ENCODE measurements at regions not wholly inside any gene's neighbourhood (a gene's known extent, or its start where the extent isn't known, plus 50 kb on each side); places are given as distances from the start of the nearest gene placed in this dataset.
"Not testable (repeated sequence)": the region's sequence is repeated elsewhere in the genome, so short reads cannot be mapped to it uniquely, and the experiment has no call there.

DNA sequence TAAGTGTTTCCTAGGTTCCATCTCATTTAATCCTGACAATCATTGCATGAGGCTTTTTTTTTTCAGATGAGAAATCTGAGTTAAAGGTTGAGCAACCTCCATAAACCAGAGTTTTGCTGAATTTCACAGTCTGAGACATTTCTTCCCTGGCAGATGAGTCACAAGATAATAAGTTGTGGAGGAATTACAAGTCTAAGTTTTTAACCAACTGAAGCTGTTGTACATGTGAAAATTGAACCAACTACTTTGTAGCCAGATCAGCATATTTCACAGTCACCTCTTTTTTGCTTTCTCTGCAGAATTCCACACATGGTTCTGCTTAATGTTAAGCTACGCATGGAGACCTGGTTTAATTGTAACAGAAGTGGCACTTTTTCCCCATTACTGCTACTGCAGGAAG lies 765.6 kb downstream of the CDH11 start:
- DNase-seq (ENCODE audit: low read depth) = peak; percentile 85

- no peak for DNase-seq (ENCODE audit: low read depth)
Measured at GRCh38 chr16:64352246-64352645, 769.6 kb downstream of the CDH11 start.

DNA sequence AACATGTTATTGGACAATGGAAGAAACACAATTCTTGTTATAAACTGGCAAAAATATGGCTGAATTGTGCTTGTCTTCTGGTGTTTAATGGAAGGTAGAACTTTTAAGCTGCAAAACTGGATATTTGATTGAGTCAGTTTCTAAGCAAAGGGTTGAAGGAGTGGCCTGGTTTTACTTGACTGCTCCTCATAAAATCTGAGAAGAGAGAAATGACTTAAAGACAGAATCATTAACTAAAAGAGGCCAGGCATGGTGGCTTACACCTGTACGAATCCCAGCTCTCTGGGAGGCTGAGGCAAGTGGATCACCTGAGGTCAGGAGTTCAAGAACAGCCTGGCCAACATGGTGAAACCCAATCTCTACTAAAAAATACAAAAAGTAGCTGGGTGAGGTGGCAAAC lies 770.7 kb downstream of the CDH11 start:
- no peak for DNase-seq (ENCODE audit: low read depth)

GRCh38 chr16:64346080-64346479 lies 775.8 kb downstream of the CDH11 start:
- DNase-seq (ENCODE audit: low read depth) = no peak

GRCh38 chr16:64345142-64345541 lies 776.7 kb downstream of the CDH11 start:
- DNase-seq (ENCODE audit: low read depth) = no peak

DNA sequence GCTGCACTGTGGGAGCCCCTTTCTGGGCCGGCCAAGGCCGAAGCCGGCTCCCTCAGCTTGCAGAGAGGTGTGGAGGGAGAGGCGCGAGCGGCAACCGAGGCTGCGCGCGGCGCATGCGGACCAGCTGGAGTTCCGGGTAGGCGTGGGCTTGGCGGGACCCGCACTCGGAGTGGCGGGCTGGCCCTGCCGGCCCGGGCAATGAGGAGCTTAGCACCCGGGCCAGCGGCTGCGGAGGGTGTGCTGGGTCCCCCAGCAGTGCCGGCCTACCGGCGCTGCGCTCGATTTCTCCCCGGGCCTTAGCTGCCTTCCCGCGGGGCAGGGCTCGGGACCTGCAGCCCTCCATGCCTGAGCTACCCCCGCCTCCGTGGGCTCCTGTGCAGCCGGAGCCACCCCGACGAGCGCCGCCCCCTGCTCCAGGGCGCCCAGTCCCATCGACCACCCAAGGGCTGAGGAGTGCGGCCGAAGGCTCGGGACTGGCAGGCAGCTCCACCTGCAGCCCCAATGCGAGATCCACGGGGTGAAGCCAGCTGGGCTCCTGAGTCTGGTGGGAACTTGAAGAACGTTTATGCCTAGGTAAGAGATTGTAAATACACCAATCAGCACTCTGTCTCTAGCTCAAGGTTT lies 777.9 kb downstream of the CDH11 start:
- DNase-seq (ENCODE audit: low read depth) = not testable (repeated sequence)

DNA sequence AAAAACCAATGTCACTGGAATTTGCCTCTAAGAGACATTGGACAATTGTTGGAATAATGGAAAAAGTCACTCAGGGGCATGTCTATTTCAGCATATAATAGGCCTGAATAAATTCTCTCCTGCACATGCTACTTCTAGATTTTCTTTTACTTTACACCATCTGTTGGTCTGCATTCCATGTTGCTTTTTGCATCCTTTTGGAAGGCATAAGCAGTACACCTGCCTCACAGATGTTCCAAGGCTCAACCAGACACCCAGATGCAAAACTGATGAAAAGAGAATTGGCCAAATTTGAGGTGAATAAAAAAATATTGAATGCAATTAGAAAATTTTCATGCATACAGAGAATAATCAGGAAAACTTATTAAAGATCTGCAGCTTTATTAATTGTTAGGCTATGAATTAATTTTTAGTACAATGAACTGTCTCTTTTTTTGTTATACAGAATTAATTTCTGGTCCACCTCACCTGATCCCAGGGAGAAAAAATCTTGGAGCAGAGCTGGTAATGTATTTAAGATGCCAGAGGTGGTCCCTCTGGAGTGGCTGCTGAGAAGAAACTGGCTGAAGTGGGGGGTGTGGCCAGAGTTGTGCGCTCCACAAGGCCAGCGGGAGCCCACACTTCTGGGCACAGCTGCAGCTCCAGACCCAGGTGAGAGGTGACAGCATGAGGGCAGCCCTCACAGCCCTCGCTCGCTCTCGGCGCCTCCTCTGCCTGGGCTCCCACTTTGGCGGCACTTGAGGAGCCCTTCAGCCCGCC lies 778.6 kb downstream of the CDH11 start:
- DNase-seq (ENCODE audit: low read depth) = no peak

DNA sequence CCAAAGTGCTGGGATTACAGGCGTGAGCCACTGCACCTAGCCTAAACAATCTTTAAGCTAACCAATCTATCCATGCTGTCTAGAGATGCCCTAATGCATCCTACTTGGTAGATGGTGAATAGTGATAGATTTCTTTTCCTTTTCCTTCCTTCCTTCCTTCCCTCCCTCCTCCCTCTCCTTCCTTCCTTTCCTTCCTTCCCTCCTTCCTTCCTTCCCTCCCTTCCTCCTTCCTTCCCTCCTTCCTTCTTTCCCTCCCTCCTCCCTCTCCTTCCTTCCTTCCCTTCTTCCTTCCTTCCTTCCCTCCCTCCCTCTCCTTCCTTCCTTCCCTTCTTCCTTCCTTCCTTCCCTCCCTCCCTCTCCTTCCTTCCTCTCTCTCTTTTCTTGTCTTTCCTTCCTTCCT lies 780.5 kb downstream of the CDH11 start:
- DNase-seq (ENCODE audit: low read depth) = not testable (repeated sequence)

GRCh38 chr16:64339052-64339770 lies 782.7 kb downstream of the CDH11 start:
- peak; percentile 5 for DNase-seq (ENCODE audit: low read depth)

DNA sequence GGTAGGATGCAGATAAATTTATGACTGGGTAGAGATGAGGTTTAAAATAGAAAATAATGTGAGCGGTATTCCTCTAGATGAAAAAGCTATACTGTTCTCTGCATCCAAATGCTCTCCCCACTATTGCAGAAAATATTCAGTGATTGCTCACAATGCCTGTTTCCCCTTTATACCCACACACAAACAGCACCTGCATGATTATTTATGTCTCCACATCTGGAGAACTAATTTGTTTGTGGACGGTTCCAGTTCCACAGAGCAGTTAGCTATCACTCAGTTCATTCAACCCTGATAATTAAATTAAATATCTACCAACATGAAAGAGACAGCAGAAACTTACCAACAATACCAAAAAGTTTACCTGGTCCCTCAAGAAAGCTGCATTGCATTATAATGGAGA lies 800.0 kb downstream of the CDH11 start:
- DNase-seq (ENCODE audit: low read depth) = no peak

DNA sequence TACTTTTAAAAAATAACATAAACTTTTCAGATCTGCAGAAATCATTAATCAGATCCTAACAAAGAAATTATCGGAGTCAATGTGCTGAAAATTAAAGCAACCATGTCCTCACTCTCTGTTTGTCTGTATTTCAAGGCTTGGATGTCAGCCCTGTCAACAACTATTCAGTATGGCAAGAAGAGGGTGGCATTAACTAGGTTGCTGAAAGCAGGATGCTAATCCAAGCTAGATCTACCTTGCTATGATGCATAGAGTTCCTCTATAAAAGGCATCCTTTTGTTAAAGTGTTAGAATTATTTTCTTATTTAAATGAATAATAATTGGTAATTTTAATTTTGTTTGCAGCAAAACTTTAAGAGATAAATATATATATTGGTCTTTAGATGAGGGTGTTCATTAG lies 800.8 kb downstream of the CDH11 start:
- DNase-seq (ENCODE audit: low read depth) = no peak

DNA sequence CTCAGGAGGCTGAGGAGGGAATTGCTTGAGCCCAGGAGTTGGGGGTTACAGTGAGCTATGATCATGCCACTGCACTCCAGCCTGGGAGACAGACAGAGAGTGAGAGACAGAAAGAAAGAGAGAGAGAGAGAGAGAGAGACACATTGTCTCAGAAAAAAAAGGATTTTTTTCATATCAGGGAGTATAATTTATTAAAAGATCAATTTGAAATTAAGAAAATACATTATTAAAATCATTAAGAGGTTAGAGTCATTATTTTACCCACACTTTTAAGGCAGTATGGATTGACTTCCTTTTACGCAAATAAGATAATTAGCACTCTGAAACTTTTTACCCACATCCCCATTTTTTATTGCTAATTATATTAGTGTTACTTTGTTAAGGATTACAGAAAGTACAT lies 804.3 kb downstream of the CDH11 start:
- no peak for DNase-seq (ENCODE audit: low read depth)

- no peak for DNase-seq (ENCODE audit: low read depth)
Measured at GRCh38 chr16:64313726-64314125, 808.1 kb downstream of the CDH11 start.

GRCh38 chr16:64312980-64313379 lies 808.9 kb downstream of the CDH11 start:
- no peak for DNase-seq (ENCODE audit: low read depth)

GRCh38 chr16:64312292-64312691 lies 809.6 kb downstream of the CDH11 start:
- DNase-seq (ENCODE audit: low read depth) = no peak

DNA sequence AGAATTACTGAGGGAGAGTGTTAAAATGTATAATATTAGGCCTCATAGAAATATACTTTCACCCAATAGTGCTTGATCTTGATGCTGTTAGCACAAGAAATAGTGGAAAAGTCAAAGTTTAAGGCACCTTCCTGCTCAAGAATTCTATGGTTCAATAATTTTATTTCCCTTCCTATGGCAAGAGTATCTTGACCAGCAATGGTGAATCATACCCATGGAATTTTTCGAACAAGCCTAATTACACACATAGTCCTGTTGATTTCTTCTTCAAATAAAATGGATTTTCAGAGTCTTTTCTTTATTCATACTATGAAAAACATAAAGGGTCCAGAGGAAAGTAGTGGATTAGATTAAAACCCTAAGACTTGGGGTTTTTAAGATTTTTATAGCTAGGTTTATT lies 810.6 kb downstream of the CDH11 start:
- DNase-seq (ENCODE audit: low read depth) = peak; percentile 8

DNA sequence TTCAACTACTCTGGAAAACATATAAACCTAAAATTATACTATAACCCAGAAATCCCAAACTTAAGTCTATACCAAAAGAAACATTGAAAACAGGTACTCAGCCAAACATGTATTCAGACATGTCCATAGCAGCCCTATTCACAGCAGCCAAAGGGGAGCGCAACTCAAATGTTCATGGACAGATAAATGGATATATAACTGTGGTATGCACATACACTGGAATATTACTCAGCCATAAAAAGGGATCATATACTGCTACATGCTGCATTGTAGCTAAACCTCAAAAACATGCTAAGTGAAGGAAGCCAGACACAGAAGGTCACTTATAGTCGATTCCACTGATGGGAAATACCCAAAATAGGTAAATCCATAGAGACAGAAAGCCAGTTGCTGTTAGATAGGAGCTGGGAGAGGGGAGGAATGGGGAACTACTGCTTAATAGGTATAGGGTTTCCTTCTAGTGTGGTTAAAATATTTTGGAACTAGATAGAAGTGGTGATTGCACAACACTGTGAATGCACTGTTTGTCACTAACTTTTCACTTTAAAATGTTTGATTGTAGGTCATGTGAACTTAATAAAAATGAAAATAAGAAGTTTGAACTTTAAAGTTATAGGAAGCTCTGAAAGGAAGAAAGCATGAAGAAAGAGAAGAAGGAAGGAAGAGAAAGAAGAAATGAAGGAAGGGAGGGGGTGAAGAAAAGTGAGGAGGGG lies 812.3 kb downstream of the CDH11 start:
- DNase-seq (ENCODE audit: low read depth) = no peak

- no peak for DNase-seq (ENCODE audit: low read depth)
Measured at GRCh38 chr16:64308721-64309120, 813.1 kb downstream of the CDH11 start.

DNA sequence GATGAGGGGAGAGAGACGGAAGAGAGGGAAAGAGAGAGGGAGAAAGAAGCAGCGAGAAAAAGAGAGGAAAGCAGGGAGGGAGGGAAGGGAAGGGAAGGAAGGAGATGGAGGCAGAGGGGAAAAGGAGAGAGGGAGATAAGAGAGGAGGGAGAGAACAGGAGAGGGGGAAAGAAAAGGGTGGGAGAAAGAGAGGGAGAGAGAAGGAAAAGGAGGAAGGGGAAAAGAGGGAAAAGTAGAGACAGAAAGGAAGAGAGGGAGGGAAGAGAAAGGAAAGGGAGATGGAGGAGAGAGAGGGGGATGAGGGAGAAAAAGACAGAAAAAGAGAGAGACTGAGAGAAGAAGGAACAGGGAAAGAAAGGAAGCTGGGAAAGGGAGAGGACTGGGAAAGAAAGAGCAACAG lies 814.4 kb downstream of the CDH11 start:
- DNase-seq (ENCODE audit: low read depth) = no peak

DNA sequence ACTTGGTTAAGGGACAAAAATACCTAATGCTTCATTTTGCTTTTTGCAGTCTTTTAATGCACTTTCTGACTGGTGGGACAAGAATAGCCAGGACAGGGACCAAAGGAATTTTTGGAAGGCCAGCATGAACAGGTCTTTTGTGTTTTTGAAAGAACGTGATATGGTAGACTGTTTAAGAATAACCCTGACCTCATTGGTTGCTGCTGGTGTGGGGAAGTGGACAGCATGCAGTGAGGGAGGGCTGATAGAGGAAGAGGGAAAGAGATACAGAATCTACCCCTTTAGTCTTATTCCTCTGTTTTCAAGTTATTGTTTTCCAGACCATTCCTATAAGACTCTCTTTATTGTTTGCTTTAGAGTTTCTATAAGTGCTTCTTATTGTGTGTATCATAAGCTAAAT lies 816.2 kb downstream of the CDH11 start:
- DNase-seq (ENCODE audit: low read depth) = no peak

GRCh38 chr16:64304951-64305350 lies 816.9 kb downstream of the CDH11 start:
- DNase-seq (ENCODE audit: low read depth) = no peak

DNA sequence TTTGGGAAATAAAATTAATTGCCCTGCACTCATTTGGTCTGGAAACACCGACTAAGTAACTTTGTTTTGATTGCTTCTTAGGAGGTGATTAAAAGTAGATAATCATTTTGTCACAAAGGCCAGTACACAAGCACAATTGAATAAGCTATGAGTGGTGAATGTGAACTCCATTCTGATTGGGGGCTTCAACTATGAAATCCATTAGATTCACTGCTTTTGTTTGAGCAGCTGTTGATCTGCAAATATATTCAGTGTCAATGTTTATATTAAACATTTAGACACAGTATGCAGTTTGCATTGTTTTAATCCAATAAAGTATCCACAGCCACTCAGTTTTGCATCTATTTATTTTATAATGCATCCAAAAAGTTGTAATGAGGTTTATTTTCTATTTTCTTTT lies 817.5 kb downstream of the CDH11 start:
- DNase-seq (ENCODE audit: low read depth) = no peak

All from iris pigment epithelial cell (primary cell).